GM12878 (cell line): ENCODE measurements at regions not wholly inside any gene's neighbourhood (a gene's known extent, or its start where the extent isn't known, plus 50 kb on each side); places are given as distances from the start of the nearest gene placed in this dataset.

ENCODE experiments used
- ATAC-seq: fragments of 200-7000 bp; cut with Tn5 transposase; 3 replicates; pipeline ENCODE4 v1.9.1; 2020; ENCODE audit warnings: mild to moderate bottlenecking, moderate library complexity
- BruUV-seq: library from RNA; stranded (reverse); fragments of 400-500 nt; replicated peaks from 2 replicates; lab custom pipeline; 2021; lab: Mats Ljungman, UMichigan
- CTCF ChIA-PET: fragments of 300-600 bp; sonication (Branson Sonifier 250); formaldehyde crosslinking; extraction: SDS; loops from one replicate; lab custom pipeline; 2021; ENCODE audit warnings: inconsistent platforms; lab: Yijun Ruan, JAX
- POLR2A ChIA-PET: fragments of 350-600 bp; formaldehyde crosslinking; extraction: SDS; loops from one replicate; lab custom pipeline; 2021; ENCODE audit warnings: inconsistent platforms; lab: Charles Lee
- RAD21 ChIA-PET: fragments of 300-600 bp; sonication (Branson Sonifier 250); formaldehyde crosslinking; loops from one replicate; lab custom pipeline; 2023; ENCODE audit warnings: antibody characterized with exemption; ENCODE audit not compliant: unreplicated experiment; lab: Charles Lee
- SMC1A ChIA-PET: fragments of 300-600 bp; sonication (Branson Sonifier 250); formaldehyde crosslinking; loops from one replicate; lab custom pipeline; 2023; ENCODE audit not compliant: unreplicated experiment, uncharacterized antibody; lab: Charles Lee
- DNase-seq: peaks from one replicate; pipeline ENCODE4 v3.0.0-alpha.2; 2011; ENCODE audit warnings: low read depth, low spot score
- FAIRE-seq: peaks from 3 replicates; lab custom pipeline; 2011; peaks lifted over from hg19 to GRCh38; lab: Jason Lieb, UNC
- H2AFZ ChIP-seq: 2 replicates; pipeline ENCODE4 v1.6.0; 2011; ENCODE audit warnings: low read depth, low read length, control low read depth; ENCODE audit not compliant: control insufficient read depth
- H3K27ac ChIP-seq: 2 replicates; pipeline ENCODE4 v1.5.1; 2011; ENCODE audit warnings: control low read depth; ENCODE audit not compliant: control insufficient read depth, insufficient read depth
- H3K27me3 ChIP-seq, 2 experiments: replicated peaks in 1 of 2; 2 replicates each; pipeline versions ENCODE4 v1.6.0 to v1.6.1; 2011; ENCODE audit warnings: low read length in 1 of 2; ENCODE audit not compliant: control insufficient read depth in 2 of 2, insufficient read depth in 2 of 2
- H3K36me3 ChIP-seq, 2 experiments: 2 replicates each; pipeline ENCODE4 v1.5.1; 2011; ENCODE audit warnings: low read length in 1 of 2; ENCODE audit not compliant: control insufficient read depth in 2 of 2, insufficient read depth in 2 of 2
- H3K4me1 ChIP-seq: 2 replicates; pipeline ENCODE4 v1.6.1; 2011; ENCODE audit warnings: mild to moderate bottlenecking, low read length, moderate library complexity, mixed read lengths; ENCODE audit not compliant: control insufficient read depth, insufficient read depth
- H3K4me2 ChIP-seq: 2 replicates; pipeline ENCODE4 v1.6.0; 2011; ENCODE audit warnings: control low read depth; ENCODE audit not compliant: control insufficient read depth, insufficient read depth
- H3K4me3 ChIP-seq: fragments of 200-600 bp; sonication (generic); 2 replicates; pipeline ENCODE4 v1.5.1; 2016
- H3K79me2 ChIP-seq: 2 replicates; pipeline ENCODE4 v1.6.0; 2011; ENCODE audit warnings: low read length; ENCODE audit not compliant: control insufficient read depth, insufficient read depth
- H3K9ac ChIP-seq: 2 replicates; pipeline ENCODE4 v1.8.0; 2011; ENCODE audit warnings: low read length, control low read depth, mixed read lengths; ENCODE audit not compliant: control insufficient read depth, insufficient read depth
- H3K9me3 ChIP-seq: replicated peaks from 3 replicates; pipeline ENCODE4 v1.5.1; 2011; ENCODE audit warnings: mild to moderate bottlenecking, low read length; ENCODE audit not compliant: control insufficient read depth, insufficient read depth
- H4K20me1 ChIP-seq: 2 replicates; pipeline ENCODE4 v1.6.0; 2011; ENCODE audit not compliant: control insufficient read depth, insufficient read depth
- CBFB ChIP-seq: IDR thresholded peaks from 2 replicates; pipeline ENCODE4 v1.6.1; 2016; ENCODE audit warnings: antibody characterized with exemption, low read depth
- CREM ChIP-seq: IDR thresholded peaks from 2 replicates; pipeline ENCODE4 v1.6.1; 2014; ENCODE audit warnings: antibody characterized with exemption, low read depth
- IKZF1 ChIP-seq: fragments of 450-650 bp; conservative IDR thresholded peaks from 2 replicates; pipeline ENCODE4 v1.6.1; 2017; ENCODE audit warnings: antibody characterized with exemption, mild to moderate bottlenecking
- IKZF2 ChIP-seq, 2 experiments: fragments of 450-650 bp; IDR thresholded peaks; 2 replicates each; pipeline ENCODE4 v1.6.1; 2017; ENCODE audit warnings: mild to moderate bottlenecking in 2 of 2, moderate library complexity in 2 of 2
- RAD21 ChIP-seq: IDR thresholded peaks from 2 replicates; pipeline ENCODE4 v1.6.1; 2011; ENCODE audit warnings: mild to moderate bottlenecking, low read depth, low read length, moderate library complexity; ENCODE audit not compliant: insufficient read depth
- RELA ChIP-seq: fragments of 450-650 bp; IDR thresholded peaks from 2 replicates; pipeline ENCODE4 v1.8.0; 2014; ENCODE audit warnings: borderline replicate concordance; ENCODE audit not compliant: partially characterized antibody
- SIX5 ChIP-seq: IDR thresholded peaks from 2 replicates; pipeline ENCODE4 v1.6.1; 2011; ENCODE audit warnings: mild to moderate bottlenecking, low read depth, low read length, moderate library complexity; ENCODE audit not compliant: severe bottlenecking
- SMC3 ChIP-seq: IDR thresholded peaks from 2 replicates; pipeline ENCODE4 v1.6.1; 2011; ENCODE audit warnings: low read length, improper control_type of control experiment, borderline replicate concordance
- SPI1 ChIP-seq: IDR thresholded peaks from 2 replicates; pipeline ENCODE4 v1.6.1; 2011; ENCODE audit warnings: low read depth, mild to moderate bottlenecking, low read length, moderate library complexity, borderline replicate concordance; ENCODE audit not compliant: insufficient read depth
- YY1 ChIP-seq: IDR thresholded peaks from 2 replicates; pipeline ENCODE4 v1.6.1; 2011; ENCODE audit warnings: low read depth, mild to moderate bottlenecking, low read length
- ZNF622 ChIP-seq: fragments of 450-650 bp; IDR thresholded peaks from 2 replicates; pipeline ENCODE4 v1.6.1; 2017; ENCODE audit warnings: mild to moderate bottlenecking, inconsistent platforms
- WGBS: methylation state at CpG from one replicate; pipeline ENCODE4 v1.1.6; 2016; ENCODE audit warnings: low lambda C conversion rate; ENCODE audit not compliant: insufficient replicate concordance, insufficient coverage; ENCODE audit errors: missing lambda C conversion rate; 5-methylcytosine and 5-hydroxymethylcytosine counted together
- in situ Hi-C: fragments of 300-500 bp; cut with MboI; formaldehyde crosslinking; loops from 9 replicates; pipeline ENCODE4 v1.14.3; 2018; ENCODE audit warnings: mixed read lengths
- intact Hi-C: fragments of 100-400 bp; cut with micrococcal nuclease; formaldehyde crosslinking; loops from one replicate; pipeline ENCODE4 v1.14.2; 2022; ENCODE audit not compliant: unreplicated experiment
- TF ChIP-seq, protein P1 (sequence below): fragments of 450-650 bp; IDR thresholded peaks from 2 replicates; pipeline ENCODE4 v1.6.1; 2014; ENCODE audit warnings: mild to moderate bottlenecking
- TF ChIP-seq, protein P2 (sequence below): fragments of 450-650 bp; IDR thresholded peaks from 2 replicates; pipeline ENCODE4 v1.6.1; 2017; ENCODE audit warnings: borderline replicate concordance
- TF ChIP-seq, protein P3 (sequence below), 3 experiments: IDR thresholded peaks in 2 of 3; conservative IDR thresholded peaks in 1 of 3; 2 replicates each; pipeline ENCODE4 v1.5.1; 2011; ENCODE audit warnings: low read depth in 3 of 3, low read length in 3 of 3, mild to moderate bottlenecking in 3 of 3, control low read depth in 2 of 3, moderate library complexity in 2 of 3, inconsistent platforms in 1 of 3, mixed read lengths in 1 of 3; ENCODE audit not compliant: control insufficient read depth in 2 of 3, insufficient read depth in 1 of 3; ENCODE audit errors: extremely low read depth in 1 of 3
- TF ChIP-seq, protein P4 (sequence below): fragments of 450-650 bp; IDR thresholded peaks from 2 replicates; pipeline ENCODE4 v1.6.1; 2016; ENCODE audit warnings: mild to moderate bottlenecking
- TF ChIP-seq, protein P5 (sequence below): fragments of 450-650 bp; IDR thresholded peaks from 2 replicates; pipeline ENCODE4 v1.6.1; 2017; ENCODE audit warnings: low read depth, mild to moderate bottlenecking, moderate library complexity

DNA sequence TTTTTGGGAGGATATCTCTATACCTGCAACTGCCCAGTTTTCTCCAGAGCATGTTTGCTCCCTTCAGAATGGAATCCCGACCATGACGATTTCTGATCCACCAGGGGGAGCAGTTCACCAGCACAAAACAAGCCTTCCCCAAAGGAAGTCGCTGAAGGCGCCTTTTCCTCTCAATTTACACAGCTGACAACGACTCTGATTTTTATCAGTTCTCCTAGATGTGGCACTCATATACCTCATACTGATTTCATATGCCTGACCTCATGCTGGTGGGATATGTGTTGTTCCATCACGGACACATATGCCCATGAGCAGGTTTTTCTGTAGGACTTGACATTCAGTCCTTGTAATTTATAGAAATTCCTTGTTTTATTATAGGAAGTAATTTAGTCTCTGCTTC lies 1028.2 kb downstream of the MCTP2 start:
- no peak overlapping the region for H3K4me2 ChIP-seq
- ATAC-seq (peak; percentile 95), FAIRE-seq (peak; percentile 59), DNase-seq (peak; percentile 47)
- ChIA-PET CTCF (interaction anchor here (0.7 to 7.7 kb wide), 51 partner anchors 8 to 1989 kb away, joined by 3 to 92 read pairs (median 4); no protein-coding TSS in a partner anchor), POLR2A (interaction anchor here (0.5 to 1.2 kb wide), 2 partner anchors 1061 to 1085 kb away, joined by 4 to 5 read pairs; no protein-coding TSS in a partner anchor), SMC1A (interaction anchor here (0.6 to 10.6 kb wide), 50 partner anchors 9 to 1986 kb away, joined by 3 to 310 read pairs (median 4); partner anchors contain the start of gene NR2F2), RAD21 (interaction anchor here (0.7 to 6.0 kb wide), 32 partner anchors 9 to 1986 kb away, joined by 3 to 104 read pairs (median 4); no protein-coding TSS in a partner anchor)
- no peak overlapping the region for H3K4me3 ChIP-seq
- no peak overlapping the region for H3K27ac ChIP-seq
- no peak overlapping the region for H3K9ac ChIP-seq
- H4K20me1 ChIP-seq, result no peaks in the 10 kb centered on the region
- H3K9me3 ChIP-seq, result no peaks in the 10 kb centered on the region
- H3K4me1 ChIP-seq, result no peaks in the 10 kb centered on the region
- no peak overlapping the region for H2AFZ ChIP-seq
- intact Hi-C loops, result loop anchor here (1.0 to 10.0 kb wide), 9 partner anchors 33 to 1985 kb away; no protein-coding TSS in a partner anchor
- 9% methylated on average over 6 of the region's 6 CpGs for WGBS
- no TSS peak for BruUV-seq
- in situ Hi-C loops, result no loop called here
- no peaks in the 10 kb centered on the region for H3K36me3 ChIP-seq
- H3K79me2 ChIP-seq, result no peaks in the 10 kb centered on the region
- H3K27me3 ChIP-seq, result no peaks in the 10 kb centered on the region
- TF ChIP-seq SIX5, result no peak
- TF ChIP-seq, protein P1, sequence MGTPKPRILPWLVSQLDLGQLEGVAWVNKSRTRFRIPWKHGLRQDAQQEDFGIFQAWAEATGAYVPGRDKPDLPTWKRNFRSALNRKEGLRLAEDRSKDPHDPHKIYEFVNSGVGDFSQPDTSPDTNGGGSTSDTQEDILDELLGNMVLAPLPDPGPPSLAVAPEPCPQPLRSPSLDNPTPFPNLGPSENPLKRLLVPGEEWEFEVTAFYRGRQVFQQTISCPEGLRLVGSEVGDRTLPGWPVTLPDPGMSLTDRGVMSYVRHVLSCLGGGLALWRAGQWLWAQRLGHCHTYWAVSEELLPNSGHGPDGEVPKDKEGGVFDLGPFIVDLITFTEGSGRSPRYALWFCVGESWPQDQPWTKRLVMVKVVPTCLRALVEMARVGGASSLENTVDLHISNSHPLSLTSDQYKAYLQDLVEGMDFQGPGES, result no peak
- TF ChIP-seq, protein P2, sequence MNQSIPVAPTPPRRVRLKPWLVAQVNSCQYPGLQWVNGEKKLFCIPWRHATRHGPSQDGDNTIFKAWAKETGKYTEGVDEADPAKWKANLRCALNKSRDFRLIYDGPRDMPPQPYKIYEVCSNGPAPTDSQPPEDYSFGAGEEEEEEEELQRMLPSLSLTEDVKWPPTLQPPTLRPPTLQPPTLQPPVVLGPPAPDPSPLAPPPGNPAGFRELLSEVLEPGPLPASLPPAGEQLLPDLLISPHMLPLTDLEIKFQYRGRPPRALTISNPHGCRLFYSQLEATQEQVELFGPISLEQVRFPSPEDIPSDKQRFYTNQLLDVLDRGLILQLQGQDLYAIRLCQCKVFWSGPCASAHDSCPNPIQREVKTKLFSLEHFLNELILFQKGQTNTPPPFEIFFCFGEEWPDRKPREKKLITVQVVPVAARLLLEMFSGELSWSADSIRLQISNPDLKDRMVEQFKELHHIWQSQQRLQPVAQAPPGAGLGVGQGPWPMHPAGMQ, result no peak
- TF ChIP-seq, protein P3, sequence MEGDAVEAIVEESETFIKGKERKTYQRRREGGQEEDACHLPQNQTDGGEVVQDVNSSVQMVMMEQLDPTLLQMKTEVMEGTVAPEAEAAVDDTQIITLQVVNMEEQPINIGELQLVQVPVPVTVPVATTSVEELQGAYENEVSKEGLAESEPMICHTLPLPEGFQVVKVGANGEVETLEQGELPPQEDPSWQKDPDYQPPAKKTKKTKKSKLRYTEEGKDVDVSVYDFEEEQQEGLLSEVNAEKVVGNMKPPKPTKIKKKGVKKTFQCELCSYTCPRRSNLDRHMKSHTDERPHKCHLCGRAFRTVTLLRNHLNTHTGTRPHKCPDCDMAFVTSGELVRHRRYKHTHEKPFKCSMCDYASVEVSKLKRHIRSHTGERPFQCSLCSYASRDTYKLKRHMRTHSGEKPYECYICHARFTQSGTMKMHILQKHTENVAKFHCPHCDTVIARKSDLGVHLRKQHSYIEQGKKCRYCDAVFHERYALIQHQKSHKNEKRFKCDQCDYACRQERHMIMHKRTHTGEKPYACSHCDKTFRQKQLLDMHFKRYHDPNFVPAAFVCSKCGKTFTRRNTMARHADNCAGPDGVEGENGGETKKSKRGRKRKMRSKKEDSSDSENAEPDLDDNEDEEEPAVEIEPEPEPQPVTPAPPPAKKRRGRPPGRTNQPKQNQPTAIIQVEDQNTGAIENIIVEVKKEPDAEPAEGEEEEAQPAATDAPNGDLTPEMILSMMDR (IDR thresholded peaks at IDR 0.05 in 2 of 3, conservative IDR thresholded peaks at IDR 0.05 in 1 of 3; ENCODE audit: control insufficient read depth in 2 of 3, extremely low read depth in 1 of 3, insufficient read depth in 1 of 3, low read depth in 3 of 3, low read length in 3 of 3), result peak; percentile 69 to 81 (median 75)
- no peak for TF ChIP-seq CBFB
- TF ChIP-seq, protein P4, sequence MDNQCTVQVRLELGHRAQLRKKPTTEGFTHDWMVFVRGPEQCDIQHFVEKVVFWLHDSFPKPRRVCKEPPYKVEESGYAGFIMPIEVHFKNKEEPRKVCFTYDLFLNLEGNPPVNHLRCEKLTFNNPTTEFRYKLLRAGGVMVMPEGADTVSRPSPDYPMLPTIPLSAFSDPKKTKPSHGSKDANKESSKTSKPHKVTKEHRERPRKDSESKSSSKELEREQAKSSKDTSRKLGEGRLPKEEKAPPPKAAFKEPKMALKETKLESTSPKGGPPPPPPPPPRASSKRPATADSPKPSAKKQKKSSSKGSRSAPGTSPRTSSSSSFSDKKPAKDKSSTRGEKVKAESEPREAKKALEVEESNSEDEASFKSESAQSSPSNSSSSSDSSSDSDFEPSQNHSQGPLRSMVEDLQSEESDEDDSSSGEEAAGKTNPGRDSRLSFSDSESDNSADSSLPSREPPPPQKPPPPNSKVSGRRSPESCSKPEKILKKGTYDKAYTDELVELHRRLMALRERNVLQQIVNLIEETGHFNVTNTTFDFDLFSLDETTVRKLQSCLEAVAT, result peak; percentile 17; the same call in 1 of the 2 replicates
- peak; percentile 42 for TF ChIP-seq RELA
- peak; percentile 76; the same call in 1 of the 2 replicates for TF ChIP-seq YY1
- no peak for TF ChIP-seq ZNF622
- TF ChIP-seq IKZF2 (IDR thresholded peaks at IDR 0.05), result peak; percentile 26 to 32; a peak in 1 of 4 replicates
- TF ChIP-seq, protein P5, sequence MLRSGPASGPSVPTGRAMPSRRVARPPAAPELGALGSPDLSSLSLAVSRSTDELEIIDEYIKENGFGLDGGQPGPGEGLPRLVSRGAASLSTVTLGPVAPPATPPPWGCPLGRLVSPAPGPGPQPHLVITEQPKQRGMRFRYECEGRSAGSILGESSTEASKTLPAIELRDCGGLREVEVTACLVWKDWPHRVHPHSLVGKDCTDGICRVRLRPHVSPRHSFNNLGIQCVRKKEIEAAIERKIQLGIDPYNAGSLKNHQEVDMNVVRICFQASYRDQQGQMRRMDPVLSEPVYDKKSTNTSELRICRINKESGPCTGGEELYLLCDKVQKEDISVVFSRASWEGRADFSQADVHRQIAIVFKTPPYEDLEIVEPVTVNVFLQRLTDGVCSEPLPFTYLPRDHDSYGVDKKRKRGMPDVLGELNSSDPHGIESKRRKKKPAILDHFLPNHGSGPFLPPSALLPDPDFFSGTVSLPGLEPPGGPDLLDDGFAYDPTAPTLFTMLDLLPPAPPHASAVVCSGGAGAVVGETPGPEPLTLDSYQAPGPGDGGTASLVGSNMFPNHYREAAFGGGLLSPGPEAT, result peak; percentile 34; the same call in 1 of the 2 replicates
- peak; percentile 35; the same call in 1 of the 2 replicates for TF ChIP-seq CREM
- peak; percentile 56 for TF ChIP-seq IKZF1
- TF ChIP-seq SPI1, result peak; percentile 40; the same call in 1 of the 2 replicates
- TF ChIP-seq SMC3, result peak; percentile 95
- peak; percentile 91 for TF ChIP-seq RAD21
